ENCODE measurements at regions not wholly inside any gene's neighbourhood (a gene's known extent, or its start where the extent isn't known, plus 50 kb on each side); places are given as distances from the start of the nearest gene placed in this dataset.

GRCh38 chr3:137246491-137246890 lies 288.7 kb downstream of the IL20RB start:
- TF ChIP-seq CTCF (IDR thresholded peaks at IDR 0.05; ENCODE audit: insufficient read depth, low read depth, low read length): no peak
- no peak for TF ChIP-seq EZH2 (IDR thresholded peaks at IDR 0.05; ENCODE audit: insufficient read depth, low read length)
